Fibroblast of skin of abdomen (primary cell): ENCODE measurements at regions not wholly inside any gene's neighbourhood (a gene's known extent, or its start where the extent isn't known, plus 50 kb on each side); places are given as distances from the start of the nearest gene placed in this dataset.
A peak's percentile ranks its signal among the peaks of the same experiment; 100 is the strongest.

Experiments used
- DNase-seq: peaks from one replicate; pipeline ENCODE4 v3.0.0-alpha.2; 2013

GRCh38 chr2:156647377-156648010 lies 211.3 kb downstream of the GPD2 start:
- no peak for DNase-seq

GRCh38 chr2:156648522-156648921 lies 212.3 kb downstream of the GPD2 start:
- DNase-seq = no peak

GRCh38 chr2:156649596-156649995 lies 213.4 kb downstream of the GPD2 start:
- no peak for DNase-seq

GRCh38 chr2:156652691-156653090 lies 216.5 kb downstream of the GPD2 start:
- no peak for DNase-seq

- no peak for DNase-seq
These were observed 217.5 kb downstream of the GPD2 start for GRCh38 chr2:156653675-156654074.

- DNase-seq = peak; percentile 4
These were observed 221.6 kb downstream of the GPD2 start for GRCh38 chr2:156657809-156658208.

- no peak for DNase-seq
These were observed 223.5 kb downstream of the GPD2 start for GRCh38 chr2:156659694-156660093.

- DNase-seq = no peak
These were observed 227.7 kb downstream of the GPD2 start for GRCh38 chr2:156663757-156664409.

- no peak for DNase-seq
These were observed 230.1 kb downstream of the GPD2 start for GRCh38 chr2:156666130-156666785.

GRCh38 chr2:156670104-156670503 lies 233.9 kb downstream of the GPD2 start:
- no peak for DNase-seq

- no peak for DNase-seq
These were observed 235.7 kb downstream of the GPD2 start for GRCh38 chr2:156671706-156672361.

GRCh38 chr2:156672556-156673332 lies 236.6 kb downstream of the GPD2 start:
- no peak for DNase-seq

- DNase-seq = no peak
These were observed 237.1 kb downstream of the GPD2 start for GRCh38 chr2:156673333-156673615.

- DNase-seq = no peak
These were observed 237.8 kb downstream of the GPD2 start for GRCh38 chr2:156673981-156674380.

- DNase-seq = no peak
These were observed 239.7 kb downstream of the GPD2 start for GRCh38 chr2:156675896-156676295.

GRCh38 chr2:156679820-156680219 lies 243.6 kb downstream of the GPD2 start:
- no peak for DNase-seq

- DNase-seq = no peak
These were observed 244.1 kb downstream of the GPD2 start for GRCh38 chr2:156680266-156680665.

- DNase-seq = no peak
These were observed 250.9 kb downstream of the GPD2 start for GRCh38 chr2:156687126-156687525.

GRCh38 chr2:156687715-156688114 lies 251.5 kb downstream of the GPD2 start:
- DNase-seq = peak; percentile 2

GRCh38 chr2:156689939-156690338 lies 253.8 kb downstream of the GPD2 start:
- no peak for DNase-seq

GRCh38 chr2:156691014-156691413 lies 254.8 kb downstream of the GPD2 start:
- no peak for DNase-seq

- DNase-seq = no peak
These were observed 258.8 kb downstream of the GPD2 start for GRCh38 chr2:156695020-156695419.

- DNase-seq = no peak
These were observed 259.4 kb downstream of the GPD2 start for GRCh38 chr2:156695595-156695994.
